Activated naive CD4-positive, alpha-beta T cell treated with anti-CD3 and anti-CD28 coated beads for 36 hours (primary cell): ENCODE measurements at regions not wholly inside any gene's neighbourhood (a gene's known extent, or its start where the extent isn't known, plus 50 kb on each side); places are given as distances from the start of the nearest gene placed in this dataset.

ENCODE experiments used
- CTCF ChIA-PET: fragments of 350-600 bp; sonication (Branson Sonifier 250); formaldehyde crosslinking; loops from one replicate; lab custom pipeline; 2021; ENCODE audit warnings: antibody characterized with exemption; lab: Charles Lee
- DNase-seq: peaks from one replicate; pipeline ENCODE4 v3.0.0-alpha.2; 2020
- H3K27ac Mint-ChIP-seq: one replicate; pipeline ENCODE4 v1.8.0; 2021; ENCODE audit warnings: mild to moderate bottlenecking, mixed read lengths
- H3K27me3 Mint-ChIP-seq: one replicate; pipeline ENCODE4 v1.8.0; 2021; ENCODE audit warnings: low read depth, mixed read lengths
- H3K36me3 Mint-ChIP-seq: one replicate; pipeline ENCODE4 v1.8.0; 2021; ENCODE audit warnings: low read depth, mixed read lengths
- H3K4me1 Mint-ChIP-seq: one replicate; pipeline ENCODE4 v1.8.0; 2021; ENCODE audit warnings: low read depth, mixed read lengths
- H3K4me3 Mint-ChIP-seq: one replicate; pipeline ENCODE4 v1.8.0; 2021; ENCODE audit warnings: mild to moderate bottlenecking, moderate library complexity, mixed read lengths
- H3K9me3 Mint-ChIP-seq: one replicate; pipeline ENCODE4 v1.8.0; 2021; ENCODE audit warnings: mixed read lengths
- intact Hi-C: fragments of 100-400 bp; cut with micrococcal nuclease; formaldehyde crosslinking; loops from one replicate; pipeline ENCODE4 v1.15.1; 2023

GRCh38 chr1:76769911-76770310 lies 97.4 kb upstream of the ST6GALNAC5 start:
- Mint-ChIP-seq H3K27me3 (peaks cover 15% of the 10 kb centered on the region), H3K4me3 (no peak overlapping the region), H3K9me3 (no peaks in the 10 kb centered on the region), H3K4me1 (no peaks in the 10 kb centered on the region), H3K27ac (no peak overlapping the region), H3K36me3 (no peaks in the 10 kb centered on the region)
- no peak for DNase-seq
- intact Hi-C loops: no loop called here
- CTCF ChIA-PET: no interaction called here

- Mint-ChIP-seq H3K36me3 (no peaks in the 10 kb centered on the region), H3K27ac (no peak overlapping the region), H3K4me3 (no peak overlapping the region), H3K4me1 (no peaks in the 10 kb centered on the region), H3K9me3 (no peaks in the 10 kb centered on the region), H3K27me3 (peaks cover 11% of the 10 kb centered on the region)
- intact Hi-C loops: no loop called here
- CTCF ChIA-PET: no interaction called here
- DNase-seq: no peak
These were observed 96.3 kb upstream of the ST6GALNAC5 start for GRCh38 chr1:76770979-76771378.

- H3K27me3 Mint-ChIP-seq: peaks cover 11% of the 10 kb centered on the region
- CTCF ChIA-PET: interaction anchor here (0.7 kb wide), 1 partner anchor 274 kb away, joined by 3 read pairs; no protein-coding TSS in a partner anchor
- no peaks in the 10 kb centered on the region for H3K36me3 Mint-ChIP-seq
- peaks cover 3% of the 10 kb centered on the region for H3K4me1 Mint-ChIP-seq
- H3K9me3 Mint-ChIP-seq: peaks cover 4% of the 10 kb centered on the region
- no peak overlapping the region for H3K4me3 Mint-ChIP-seq
- H3K27ac Mint-ChIP-seq: no peak overlapping the region
- intact Hi-C loops: no loop called here
- DNase-seq: no peak
These were observed 85.8 kb upstream of the ST6GALNAC5 start for GRCh38 chr1:76781447-76781846.

GRCh38 chr1:76782809-76783208 lies 84.5 kb upstream of the ST6GALNAC5 start:
- Mint-ChIP-seq H3K4me3 (no peak overlapping the region), H3K4me1 (peaks cover 3% of the 10 kb centered on the region), H3K27ac (no peak overlapping the region), H3K36me3 (no peaks in the 10 kb centered on the region), H3K9me3 (peaks cover 4% of the 10 kb centered on the region), H3K27me3 (peaks cover 11% of the 10 kb centered on the region)
- CTCF ChIA-PET: interaction anchor here (0.6 kb wide), 1 partner anchor 165 kb away, joined by 3 read pairs; no protein-coding TSS in a partner anchor
- intact Hi-C loops: no loop called here
- DNase-seq: no peak

GRCh38 chr1:76784502-76784901 lies 82.8 kb upstream of the ST6GALNAC5 start:
- Mint-ChIP-seq H3K27me3 (peaks cover 11% of the 10 kb centered on the region), H3K36me3 (no peaks in the 10 kb centered on the region), H3K4me3 (no peak overlapping the region), H3K27ac (no peak overlapping the region), H3K9me3 (peaks cover 4% of the 10 kb centered on the region), H3K4me1 (peaks cover 3% of the 10 kb centered on the region)
- intact Hi-C loops: no loop called here
- no peak for DNase-seq
- CTCF ChIA-PET: interaction anchor here (0.6 kb wide), 1 partner anchor 452 kb away, joined by 4 read pairs; no protein-coding TSS in a partner anchor

GRCh38 chr1:76786222-76786621 lies 81.1 kb upstream of the ST6GALNAC5 start:
- CTCF ChIA-PET: no interaction called here
- Mint-ChIP-seq H3K4me3 (no peak overlapping the region), H3K36me3 (no peaks in the 10 kb centered on the region), H3K4me1 (peaks cover 3% of the 10 kb centered on the region), H3K9me3 (peaks cover 4% of the 10 kb centered on the region), H3K27ac (no peak overlapping the region), H3K27me3 (peaks cover 11% of the 10 kb centered on the region)
- DNase-seq: no peak
- intact Hi-C loops: no loop called here

GRCh38 chr1:76793594-76793993 lies 73.7 kb upstream of the ST6GALNAC5 start:
- intact Hi-C loops: no loop called here
- CTCF ChIA-PET: no interaction called here
- Mint-ChIP-seq H3K9me3 (no peaks in the 10 kb centered on the region), H3K4me3 (no peak overlapping the region), H3K27me3 (no peaks in the 10 kb centered on the region), H3K27ac (no peak overlapping the region), H3K36me3 (no peaks in the 10 kb centered on the region), H3K4me1 (no peaks in the 10 kb centered on the region)
- DNase-seq: no peak

- H3K4me3 Mint-ChIP-seq: no peak overlapping the region
- H3K27me3 Mint-ChIP-seq: no peaks in the 10 kb centered on the region
- intact Hi-C loops: no loop called here
- H3K36me3 Mint-ChIP-seq: no peaks in the 10 kb centered on the region
- no peak overlapping the region for H3K27ac Mint-ChIP-seq
- H3K4me1 Mint-ChIP-seq: no peaks in the 10 kb centered on the region
- CTCF ChIA-PET: no interaction called here
- H3K9me3 Mint-ChIP-seq: no peaks in the 10 kb centered on the region
- DNase-seq: no peak
These were observed 67.6 kb upstream of the ST6GALNAC5 start for GRCh38 chr1:76799700-76800099.

GRCh38 chr1:76802094-76802493 lies 65.2 kb upstream of the ST6GALNAC5 start:
- intact Hi-C loops: no loop called here
- DNase-seq: no peak
- CTCF ChIA-PET: no interaction called here
- Mint-ChIP-seq H3K36me3 (no peaks in the 10 kb centered on the region), H3K9me3 (no peaks in the 10 kb centered on the region), H3K27me3 (no peaks in the 10 kb centered on the region), H3K27ac (no peak overlapping the region), H3K4me3 (no peak overlapping the region), H3K4me1 (no peaks in the 10 kb centered on the region)

GRCh38 chr1:76807543-76808260 lies 59.6 kb upstream of the ST6GALNAC5 start:
- no peaks in the 10 kb centered on the region for H3K27me3 Mint-ChIP-seq
- intact Hi-C loops: no loop called here
- H3K4me1 Mint-ChIP-seq: no peaks in the 10 kb centered on the region
- no peak overlapping the region for H3K4me3 Mint-ChIP-seq
- DNase-seq: no peak
- CTCF ChIA-PET: interaction anchor here (0.6 to 0.9 kb wide), 3 partner anchors 9 to 368 kb away, joined by 3 read pairs; no protein-coding TSS in a partner anchor
- H3K36me3 Mint-ChIP-seq: no peaks in the 10 kb centered on the region
- no peak overlapping the region for H3K27ac Mint-ChIP-seq
- H3K9me3 Mint-ChIP-seq: no peaks in the 10 kb centered on the region
